WTC11 (cell line): ENCODE measurements at regions not wholly inside any gene's neighbourhood (a gene's known extent, or its start where the extent isn't known, plus 50 kb on each side); places are given as distances from the start of the nearest gene placed in this dataset.

Source experiments
- ATAC-seq: fragments of 200-7000 bp; cut with Tn5 transposase; 2 replicates; pipeline ENCODE4 v1.10.0; 2021; ENCODE audit warnings: mild to moderate bottlenecking, moderate library complexity
- CTCF ChIA-PET: fragments of 300-600 bp; sonication (Branson Sonifier 250); formaldehyde crosslinking; loops from one replicate; lab custom pipeline; 2021; ENCODE audit warnings: antibody characterized with exemption; lab: Charles Lee
- POLR2A ChIA-PET: fragments of 350-600 bp; sonication (Branson Sonifier 250); formaldehyde crosslinking; loops from one replicate; lab custom pipeline; 2021; ENCODE audit warnings: antibody characterized with exemption; lab: Charles Lee
- DNase-seq: peaks from one replicate; pipeline ENCODE4 v3.0.0; 2021; ENCODE audit warnings: low spot score
- H3K27ac Mint-ChIP-seq: 2 replicates; pipeline ENCODE4 v1.8.0; 2021; ENCODE audit warnings: mixed read lengths
- H3K27me3 Mint-ChIP-seq: 2 replicates; pipeline ENCODE4 v1.8.0; 2021; ENCODE audit warnings: low read depth, mild to moderate bottlenecking, moderate library complexity, mixed read lengths
- H3K36me3 Mint-ChIP-seq: 2 replicates; pipeline ENCODE4 v1.8.0; 2021; ENCODE audit warnings: mixed read lengths
- H3K4me1 Mint-ChIP-seq: 2 replicates; pipeline ENCODE4 v1.8.0; 2022; ENCODE audit warnings: mixed read lengths
- H3K4me3 Mint-ChIP-seq: 2 replicates; pipeline ENCODE4 v1.8.0; 2021; ENCODE audit warnings: mild to moderate bottlenecking, moderate library complexity, mixed read lengths
- H3K9me3 Mint-ChIP-seq: 2 replicates; pipeline ENCODE4 v1.8.0; 2021; ENCODE audit warnings: mixed read lengths
- ARID4B ChIP-seq: sonication (generic); formaldehyde crosslinking; IDR thresholded peaks from 2 replicates; pipeline ENCODE4 v1.8.0; 2023; ENCODE audit warnings: missing genetic modification reagents, mild to moderate bottlenecking, borderline replicate concordance
- ATF1 ChIP-seq: sonication (generic); formaldehyde crosslinking; IDR thresholded peaks from 2 replicates; pipeline ENCODE4 v1.8.1; 2023; ENCODE audit warnings: mild to moderate bottlenecking, moderate library complexity, missing genetic modification reagents
- ESRRA ChIP-seq: sonication (generic); formaldehyde crosslinking; IDR thresholded peaks from 2 replicates; pipeline ENCODE4 v1.8.1; 2022; ENCODE audit warnings: mild to moderate bottlenecking, missing genetic modification reagents, borderline replicate concordance
- FOXJ3 ChIP-seq: sonication (generic); formaldehyde crosslinking; IDR thresholded peaks from 2 replicates; pipeline ENCODE4 v1.9.0; 2021; ENCODE audit warnings: missing genetic modification reagents, mild to moderate bottlenecking, borderline replicate concordance
- GABPB1 ChIP-seq: sonication (generic); formaldehyde crosslinking; IDR thresholded peaks from 2 replicates; pipeline ENCODE4 v1.8.1; 2023; ENCODE audit warnings: mild to moderate bottlenecking, missing genetic modification reagents
- JAZF1 ChIP-seq: fragments of 250-450 bp; sonication (Bioruptor Pico); IDR thresholded peaks from 2 replicates; pipeline ENCODE4 v1.9.0; 2021; ENCODE audit warnings: moderate library complexity, mild to moderate bottlenecking, inconsistent platforms
- MLX ChIP-seq: sonication (generic); formaldehyde crosslinking; IDR thresholded peaks from 2 replicates; pipeline ENCODE4 v1.8.1; 2023; ENCODE audit warnings: mild to moderate bottlenecking, missing genetic modification reagents, moderate library complexity
- MXD4 ChIP-seq: fragments of 250-450 bp; sonication (Bioruptor Pico); IDR thresholded peaks from 2 replicates; pipeline ENCODE4 v1.8.0; 2021; ENCODE audit warnings: mild to moderate bottlenecking, moderate library complexity, borderline replicate concordance
- NFATC4 ChIP-seq: fragments of 250-450 bp; sonication (Bioruptor Pico); IDR thresholded peaks from 2 replicates; pipeline ENCODE4 v1.9.0; 2021; ENCODE audit warnings: mild to moderate bottlenecking
- NFYB ChIP-seq: sonication (generic); formaldehyde crosslinking; conservative IDR thresholded peaks from 2 replicates; pipeline ENCODE4 v1.8.0; 2022; ENCODE audit warnings: low read depth, missing genetic modification reagents
- NR1H2 ChIP-seq: sonication (generic); formaldehyde crosslinking; IDR thresholded peaks from 2 replicates; pipeline ENCODE4 v1.9.0; 2021; ENCODE audit warnings: mild to moderate bottlenecking, moderate library complexity, missing genetic modification reagents
- NR2C2 ChIP-seq: sonication (generic); formaldehyde crosslinking; IDR thresholded peaks from 2 replicates; pipeline ENCODE4 v1.8.0; 2022; ENCODE audit warnings: mild to moderate bottlenecking, missing genetic modification reagents
- OVOL2 ChIP-seq: fragments of 250-450 bp; sonication (Bioruptor Pico); IDR thresholded peaks from 2 replicates; pipeline ENCODE4 v1.9.0; 2021; ENCODE audit warnings: mild to moderate bottlenecking, borderline replicate concordance
- SMAD3 ChIP-seq: sonication (generic); formaldehyde crosslinking; IDR thresholded peaks from 2 replicates; pipeline ENCODE4 v1.8.0; 2022; ENCODE audit warnings: missing genetic modification reagents, mild to moderate bottlenecking, borderline replicate concordance
- ZNF532 ChIP-seq: fragments of 250-450 bp; sonication (Bioruptor Pico); IDR thresholded peaks from 2 replicates; pipeline ENCODE4 v1.9.0; 2021; ENCODE audit warnings: mild to moderate bottlenecking, borderline replicate concordance
- ZNF671 ChIP-seq: fragments of 250-450 bp; sonication (Bioruptor Pico); IDR thresholded peaks from 2 replicates; pipeline ENCODE4 v1.8.0; 2021; ENCODE audit warnings: mild to moderate bottlenecking
- TF ChIP-seq, protein P1 (sequence below): sonication (generic); formaldehyde crosslinking; IDR thresholded peaks from 2 replicates; pipeline ENCODE4 v1.8.0; 2022; ENCODE audit warnings: mild to moderate bottlenecking, missing genetic modification reagents
- TF ChIP-seq, protein P2 (sequence below): sonication (generic); formaldehyde crosslinking; IDR thresholded peaks from 2 replicates; pipeline ENCODE4 v1.8.1; 2023; ENCODE audit warnings: mild to moderate bottlenecking, missing genetic modification reagents
- TF ChIP-seq, protein P3 (sequence below): sonication (generic); formaldehyde crosslinking; IDR thresholded peaks from 2 replicates; pipeline ENCODE4 v1.8.1; 2022; ENCODE audit warnings: missing genetic modification reagents, borderline replicate concordance

GRCh38 chr16:54591816-54592246 is 305.2 kb upstream of the IRX3 start (continued):
- TF ChIP-seq ZNF532 (no peak), MLX (CRISPR knock-in tag) (no peak), NFATC4 (no peak), ARID4B (CRISPR knock-in tag) (no peak)
- TF ChIP-seq, protein P1, sequence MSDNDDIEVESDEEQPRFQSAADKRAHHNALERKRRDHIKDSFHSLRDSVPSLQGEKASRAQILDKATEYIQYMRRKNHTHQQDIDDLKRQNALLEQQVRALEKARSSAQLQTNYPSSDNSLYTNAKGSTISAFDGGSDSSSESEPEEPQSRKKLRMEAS (CRISPR knock-in tag): no peak

GRCh38 chr16:54590836-54591235 is 304.2 kb upstream of the IRX3 start:
- TF ChIP-seq MXD4 (CRISPR knock-in tag): no peak
- no peak for TF ChIP-seq GABPB1 (CRISPR knock-in tag)
- TF ChIP-seq SMAD3 (CRISPR knock-in tag): no peak
- no peak for TF ChIP-seq FOXJ3 (CRISPR knock-in tag)
- no peak for TF ChIP-seq JAZF1 (CRISPR knock-in tag)
- TF ChIP-seq NR2C2 (CRISPR knock-in tag): no peak
- ChIA-PET CTCF (no interaction called here), POLR2A (no interaction called here)
- Mint-ChIP-seq H3K4me1 (peaks cover 67% of the 10 kb centered on the region), H3K27me3 (peaks cover 52% of the 10 kb centered on the region), H3K27ac (no peak overlapping the region), H3K4me3 (no peak overlapping the region), H3K36me3 (no peaks in the 10 kb centered on the region), H3K9me3 (no peaks in the 10 kb centered on the region)
- DNase-seq (no peak), ATAC-seq (no peak)

- peaks cover 37% of the 10 kb centered on the region for H3K27me3 Mint-ChIP-seq
- ChIA-PET CTCF (no interaction called here), POLR2A (no interaction called here)
- H3K4me3 Mint-ChIP-seq: no peak overlapping the region
- H3K4me1 Mint-ChIP-seq: peaks cover 69% of the 10 kb centered on the region
- DNase-seq (no peak), ATAC-seq (no peak)
- H3K9me3 Mint-ChIP-seq: no peaks in the 10 kb centered on the region
- no peak overlapping the region for H3K27ac Mint-ChIP-seq
- H3K36me3 Mint-ChIP-seq: no peaks in the 10 kb centered on the region
- TF ChIP-seq OVOL2 (no peak), NR1H2 (CRISPR knock-in tag) (no peak), ESRRA (no peak), NFYB (CRISPR knock-in tag) (no peak), ZNF671 (CRISPR knock-in tag) (no peak), GABPB1 (CRISPR knock-in tag) (no peak), MLX (CRISPR knock-in tag) (no peak), ATF1 (CRISPR knock-in tag) (no peak)
- TF ChIP-seq, protein P2, sequence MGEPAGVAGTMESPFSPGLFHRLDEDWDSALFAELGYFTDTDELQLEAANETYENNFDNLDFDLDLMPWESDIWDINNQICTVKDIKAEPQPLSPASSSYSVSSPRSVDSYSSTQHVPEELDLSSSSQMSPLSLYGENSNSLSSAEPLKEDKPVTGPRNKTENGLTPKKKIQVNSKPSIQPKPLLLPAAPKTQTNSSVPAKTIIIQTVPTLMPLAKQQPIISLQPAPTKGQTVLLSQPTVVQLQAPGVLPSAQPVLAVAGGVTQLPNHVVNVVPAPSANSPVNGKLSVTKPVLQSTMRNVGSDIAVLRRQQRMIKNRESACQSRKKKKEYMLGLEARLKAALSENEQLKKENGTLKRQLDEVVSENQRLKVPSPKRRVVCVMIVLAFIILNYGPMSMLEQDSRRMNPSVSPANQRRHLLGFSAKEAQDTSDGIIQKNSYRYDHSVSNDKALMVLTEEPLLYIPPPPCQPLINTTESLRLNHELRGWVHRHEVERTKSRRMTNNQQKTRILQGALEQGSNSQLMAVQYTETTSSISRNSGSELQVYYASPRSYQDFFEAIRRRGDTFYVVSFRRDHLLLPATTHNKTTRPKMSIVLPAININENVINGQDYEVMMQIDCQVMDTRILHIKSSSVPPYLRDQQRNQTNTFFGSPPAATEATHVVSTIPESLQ: no peak
- TF ChIP-seq, protein P3, sequence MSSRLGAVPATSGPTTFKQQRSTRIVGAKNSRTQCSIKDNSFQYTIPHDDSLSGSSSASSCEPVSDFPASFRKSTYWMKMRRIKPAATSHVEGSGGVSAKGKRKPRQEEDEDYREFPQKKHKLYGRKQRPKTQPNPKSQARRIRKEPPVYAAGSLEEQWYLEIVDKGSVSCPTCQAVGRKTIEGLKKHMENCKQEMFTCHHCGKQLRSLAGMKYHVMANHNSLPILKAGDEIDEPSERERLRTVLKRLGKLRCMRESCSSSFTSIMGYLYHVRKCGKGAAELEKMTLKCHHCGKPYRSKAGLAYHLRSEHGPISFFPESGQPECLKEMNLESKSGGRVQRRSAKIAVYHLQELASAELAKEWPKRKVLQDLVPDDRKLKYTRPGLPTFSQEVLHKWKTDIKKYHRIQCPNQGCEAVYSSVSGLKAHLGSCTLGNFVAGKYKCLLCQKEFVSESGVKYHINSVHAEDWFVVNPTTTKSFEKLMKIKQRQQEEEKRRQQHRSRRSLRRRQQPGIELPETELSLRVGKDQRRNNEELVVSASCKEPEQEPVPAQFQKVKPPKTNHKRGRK (CRISPR knock-in tag): no peak
Observed at GRCh38 chr16:54589326-54589725, 302.7 kb upstream of the IRX3 start.
